HFF-Myc (cell line): ENCODE measurements at regions not wholly inside any gene's neighbourhood (a gene's known extent, or its start where the extent isn't known, plus 50 kb on each side); places are given as distances from the start of the nearest gene placed in this dataset.

Source experiments
- DNase-seq: peaks from one replicate; pipeline ENCODE4 v3.0.0-alpha.2; 2011; ENCODE audit warnings: low read depth; ENCODE audit errors: extremely low read depth
- H3K4me3 ChIP-seq: replicated peaks from 2 replicates; pipeline ENCODE4 v1.5.1; 2011; ENCODE audit warnings: low read depth, mild to moderate bottlenecking, control low read depth, low read length
- TF ChIP-seq, protein P1 (sequence below): IDR thresholded peaks from 2 replicates; pipeline ENCODE4 v1.5.1; 2012; ENCODE audit warnings: mild to moderate bottlenecking, low read depth, low read length, control low read depth; ENCODE audit errors: missing control alignments

DNA sequence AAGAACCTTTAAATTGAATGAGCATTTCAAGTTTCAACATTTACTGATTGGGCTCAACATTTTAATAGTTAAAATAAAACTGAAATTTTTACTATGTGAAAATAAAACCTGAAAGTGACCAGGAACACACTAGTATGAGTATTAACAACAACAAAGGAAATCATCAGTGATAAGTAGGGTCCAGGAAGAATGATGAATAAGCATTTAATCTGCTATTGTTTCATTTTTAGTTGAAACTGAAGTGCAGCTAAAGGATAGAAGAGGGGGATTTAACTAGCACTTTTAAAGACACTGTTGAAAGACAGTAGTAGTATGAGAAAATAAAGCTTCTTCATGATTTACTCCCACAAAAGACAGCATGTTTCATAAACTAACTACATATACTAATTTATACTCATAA is 250.9 kb upstream of the IPO5 start:
- no peak overlapping the region for H3K4me3 ChIP-seq
- TF ChIP-seq, protein P1, sequence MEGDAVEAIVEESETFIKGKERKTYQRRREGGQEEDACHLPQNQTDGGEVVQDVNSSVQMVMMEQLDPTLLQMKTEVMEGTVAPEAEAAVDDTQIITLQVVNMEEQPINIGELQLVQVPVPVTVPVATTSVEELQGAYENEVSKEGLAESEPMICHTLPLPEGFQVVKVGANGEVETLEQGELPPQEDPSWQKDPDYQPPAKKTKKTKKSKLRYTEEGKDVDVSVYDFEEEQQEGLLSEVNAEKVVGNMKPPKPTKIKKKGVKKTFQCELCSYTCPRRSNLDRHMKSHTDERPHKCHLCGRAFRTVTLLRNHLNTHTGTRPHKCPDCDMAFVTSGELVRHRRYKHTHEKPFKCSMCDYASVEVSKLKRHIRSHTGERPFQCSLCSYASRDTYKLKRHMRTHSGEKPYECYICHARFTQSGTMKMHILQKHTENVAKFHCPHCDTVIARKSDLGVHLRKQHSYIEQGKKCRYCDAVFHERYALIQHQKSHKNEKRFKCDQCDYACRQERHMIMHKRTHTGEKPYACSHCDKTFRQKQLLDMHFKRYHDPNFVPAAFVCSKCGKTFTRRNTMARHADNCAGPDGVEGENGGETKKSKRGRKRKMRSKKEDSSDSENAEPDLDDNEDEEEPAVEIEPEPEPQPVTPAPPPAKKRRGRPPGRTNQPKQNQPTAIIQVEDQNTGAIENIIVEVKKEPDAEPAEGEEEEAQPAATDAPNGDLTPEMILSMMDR: no peak
- DNase-seq: no peak

DNA sequence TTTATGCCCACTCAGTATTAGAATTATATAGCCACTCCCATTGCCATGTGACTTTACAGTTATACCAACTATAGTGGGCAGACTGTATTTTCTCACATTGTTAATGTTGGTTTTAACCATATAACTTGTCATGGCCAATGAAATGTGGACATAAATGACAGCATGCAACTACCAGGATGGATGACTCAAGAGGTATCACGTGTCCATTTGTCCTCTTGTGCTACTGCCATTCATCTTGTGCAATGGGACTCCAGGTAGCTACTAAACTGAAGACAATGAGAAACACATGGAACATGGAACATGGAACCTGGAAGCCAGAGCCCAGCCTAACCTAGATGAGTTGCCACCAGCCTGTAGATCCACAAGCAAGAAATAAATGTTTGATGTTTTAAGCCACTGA is 242.7 kb upstream of the IPO5 start:
- H3K4me3 ChIP-seq: no peak overlapping the region
- TF ChIP-seq, protein P1: no peak
- no peak for DNase-seq

DNA sequence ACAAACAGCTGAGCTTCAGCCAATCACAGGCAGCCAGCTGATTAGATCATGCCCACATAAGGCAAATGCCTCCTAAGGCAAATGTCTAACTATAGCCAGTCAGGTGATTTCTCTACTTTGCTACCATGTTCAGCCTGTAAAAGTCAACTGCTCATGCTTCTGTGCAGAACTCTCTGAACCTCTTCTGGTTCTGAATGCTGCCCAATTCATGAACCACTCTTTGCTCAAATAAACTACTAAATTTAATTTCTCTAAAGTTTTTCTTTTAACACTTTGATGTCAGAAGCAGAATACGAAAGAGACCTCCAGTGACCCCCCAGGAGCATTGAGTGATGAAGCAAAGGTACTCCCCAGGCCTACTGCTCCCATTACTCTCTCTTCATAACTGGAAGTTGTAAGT is 240.7 kb upstream of the IPO5 start:
- TF ChIP-seq, protein P1: no peak
- H3K4me3 ChIP-seq: no peak overlapping the region
- no peak for DNase-seq

DNA sequence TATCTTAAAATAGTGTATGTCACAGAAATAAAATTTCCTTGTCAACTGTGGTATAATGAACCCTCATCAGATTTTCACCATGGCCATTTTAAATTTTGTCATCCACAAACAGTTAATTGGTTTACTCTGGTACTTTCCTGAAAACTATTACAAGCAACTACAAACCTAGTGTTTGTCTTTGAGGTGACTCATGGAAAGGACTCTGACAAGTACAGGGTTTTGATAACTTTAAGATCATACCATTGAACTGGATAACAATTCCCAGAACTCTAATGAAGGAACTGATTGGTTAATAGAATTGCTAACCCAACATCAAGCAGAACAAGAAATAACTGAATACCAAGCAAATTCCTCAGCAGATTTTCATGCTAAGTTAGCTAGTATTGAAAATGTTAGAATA is 237.7 kb upstream of the IPO5 start:
- H3K4me3 ChIP-seq: no peak overlapping the region
- TF ChIP-seq, protein P1: no peak
- no peak for DNase-seq

DNA sequence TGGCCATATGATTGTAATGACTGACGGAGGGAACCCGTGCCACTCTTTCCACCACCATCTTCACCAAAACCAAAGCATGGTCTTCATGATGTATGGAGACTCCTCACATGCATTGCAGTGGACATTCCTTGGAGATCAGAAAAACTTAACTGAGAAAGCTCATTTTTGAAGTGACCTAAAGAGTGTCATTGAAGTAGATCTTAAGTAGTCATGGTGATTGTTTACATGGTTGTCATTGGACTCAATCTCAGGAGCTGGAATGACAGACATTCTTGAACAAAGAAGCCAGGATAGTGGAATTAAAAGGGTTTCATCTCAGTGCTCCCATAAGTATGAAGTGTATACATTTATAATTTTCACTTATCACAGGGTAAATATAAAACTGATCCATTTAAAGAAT is 236.7 kb upstream of the IPO5 start:
- TF ChIP-seq, protein P1: no peak
- DNase-seq: no peak
- H3K4me3 ChIP-seq: no peak overlapping the region

DNA sequence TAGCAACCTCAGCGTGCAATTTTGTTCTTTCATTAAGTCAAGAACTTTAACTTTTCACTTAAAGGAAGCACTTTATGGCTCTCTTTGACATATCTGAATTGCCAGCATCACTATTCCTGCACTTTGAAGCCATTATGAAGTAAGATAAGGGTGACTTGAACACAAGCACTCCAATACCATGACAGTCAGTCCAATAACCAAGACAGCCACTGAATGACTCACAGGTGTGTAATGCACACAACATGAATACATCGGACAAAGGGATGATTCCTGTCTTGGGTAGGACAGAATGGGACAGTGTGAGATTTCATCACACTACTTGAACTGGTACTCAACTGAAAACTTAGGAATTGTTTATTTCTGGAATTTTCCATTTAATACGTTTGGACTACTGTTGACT is 233.7 kb upstream of the IPO5 start:
- no peak overlapping the region for H3K4me3 ChIP-seq
- no peak for DNase-seq
- TF ChIP-seq, protein P1: no peak

DNA sequence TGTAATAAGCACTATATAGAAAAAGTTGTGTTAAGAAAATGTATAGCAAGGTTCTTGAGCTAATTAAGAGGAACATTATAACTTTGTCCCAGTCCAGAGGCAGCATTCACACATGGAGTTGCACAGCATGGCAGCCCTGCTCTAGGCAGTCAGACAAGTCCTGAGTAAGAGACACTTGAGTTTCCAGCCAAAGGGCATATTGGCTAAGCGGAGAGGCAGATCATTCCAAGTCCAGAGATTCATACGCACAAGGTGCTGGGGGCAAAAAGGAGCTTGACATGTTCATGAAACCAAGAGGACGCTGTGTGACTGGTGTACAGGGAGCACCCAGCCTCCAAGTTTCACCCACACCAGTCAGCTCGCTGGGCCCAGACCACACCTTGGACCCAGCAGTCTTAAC is 232.6 kb upstream of the IPO5 start:
- TF ChIP-seq, protein P1: no peak
- no peak for DNase-seq
- H3K4me3 ChIP-seq: no peak overlapping the region
